ENCODE measurements at regions not wholly inside any gene's neighbourhood (a gene's known extent, or its start where the extent isn't known, plus 50 kb on each side); places are given as distances from the start of the nearest gene placed in this dataset.

DNA sequence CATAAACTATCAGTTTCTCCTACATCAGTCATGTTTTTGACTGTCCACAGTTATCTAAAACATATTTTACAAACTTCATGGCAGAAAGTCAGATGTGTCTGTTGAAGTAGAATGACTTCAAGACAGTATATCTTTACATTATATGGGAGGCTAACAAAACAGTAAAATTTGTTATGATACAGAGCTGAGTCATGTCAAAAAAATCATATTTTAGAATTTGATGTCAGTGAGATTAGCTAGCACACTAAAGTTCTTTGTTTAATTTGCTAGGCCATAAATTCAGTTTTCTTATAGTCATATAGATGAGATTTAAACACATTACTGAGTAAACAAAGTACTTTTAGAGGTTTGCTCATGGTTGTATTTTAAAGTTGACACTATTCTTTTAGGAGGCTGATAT lies 80.3 kb upstream of the IGSF10 start:
- Mint-ChIP-seq H3K36me3 (ENCODE audit: low read depth) (no peaks in the 10 kb centered on the region), H3K27ac (ENCODE audit: unreplicated experiment) (no peak overlapping the region), H3K4me3 (ENCODE audit: unreplicated experiment) (no peak overlapping the region), H3K4me1 (ENCODE audit: low read depth) (peaks cover 50% of the 10 kb centered on the region), H3K27me3 (ENCODE audit: low read depth) (no peaks in the 10 kb centered on the region), H3K9me3 (ENCODE audit: low read depth) (no peaks in the 10 kb centered on the region)
- TF ChIP-seq, protein P1, sequence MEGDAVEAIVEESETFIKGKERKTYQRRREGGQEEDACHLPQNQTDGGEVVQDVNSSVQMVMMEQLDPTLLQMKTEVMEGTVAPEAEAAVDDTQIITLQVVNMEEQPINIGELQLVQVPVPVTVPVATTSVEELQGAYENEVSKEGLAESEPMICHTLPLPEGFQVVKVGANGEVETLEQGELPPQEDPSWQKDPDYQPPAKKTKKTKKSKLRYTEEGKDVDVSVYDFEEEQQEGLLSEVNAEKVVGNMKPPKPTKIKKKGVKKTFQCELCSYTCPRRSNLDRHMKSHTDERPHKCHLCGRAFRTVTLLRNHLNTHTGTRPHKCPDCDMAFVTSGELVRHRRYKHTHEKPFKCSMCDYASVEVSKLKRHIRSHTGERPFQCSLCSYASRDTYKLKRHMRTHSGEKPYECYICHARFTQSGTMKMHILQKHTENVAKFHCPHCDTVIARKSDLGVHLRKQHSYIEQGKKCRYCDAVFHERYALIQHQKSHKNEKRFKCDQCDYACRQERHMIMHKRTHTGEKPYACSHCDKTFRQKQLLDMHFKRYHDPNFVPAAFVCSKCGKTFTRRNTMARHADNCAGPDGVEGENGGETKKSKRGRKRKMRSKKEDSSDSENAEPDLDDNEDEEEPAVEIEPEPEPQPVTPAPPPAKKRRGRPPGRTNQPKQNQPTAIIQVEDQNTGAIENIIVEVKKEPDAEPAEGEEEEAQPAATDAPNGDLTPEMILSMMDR (IDR thresholded peaks at IDR 0.05) = no peak
- no peak for DNase-seq (ENCODE audit: low spot score)

DNA sequence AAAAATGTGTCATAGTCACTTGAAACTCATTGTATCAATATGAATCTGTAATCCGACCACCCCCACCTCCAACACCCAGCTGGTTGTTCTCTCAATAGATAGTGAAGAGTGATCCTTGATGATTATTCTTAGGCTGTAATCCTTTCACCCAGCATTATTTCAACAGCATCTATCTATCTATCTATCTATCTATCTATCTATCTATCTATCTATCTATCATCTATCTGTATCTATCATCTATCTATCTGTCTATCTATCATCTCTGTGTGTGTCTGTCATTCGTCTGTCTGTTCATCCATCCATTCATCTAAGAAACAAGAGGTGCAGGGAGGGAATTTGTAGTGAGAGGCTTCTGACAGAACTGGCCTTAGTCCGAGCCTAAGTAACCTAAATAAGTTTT lies 78.7 kb upstream of the IGSF10 start:
- TF ChIP-seq, protein P1 (IDR thresholded peaks at IDR 0.05) = no peak

GRCh38 chr3:151538456-151539393 lies 77.9 kb upstream of the IGSF10 start:
- no peaks in the 10 kb centered on the region for H3K9me3 Mint-ChIP-seq (ENCODE audit: low read depth)
- no peak overlapping the region for H3K27ac Mint-ChIP-seq (ENCODE audit: unreplicated experiment)
- no peak for DNase-seq (ENCODE audit: low spot score)
- peaks cover 41% of the 10 kb centered on the region for H3K4me1 Mint-ChIP-seq (ENCODE audit: low read depth)
- H3K4me3 Mint-ChIP-seq (ENCODE audit: unreplicated experiment) = no peak overlapping the region
- TF ChIP-seq, protein P1 (IDR thresholded peaks at IDR 0.05) = no peak
- no peaks in the 10 kb centered on the region for H3K27me3 Mint-ChIP-seq (ENCODE audit: low read depth)
- H3K36me3 Mint-ChIP-seq (ENCODE audit: low read depth) = no peaks in the 10 kb centered on the region

More for the DNA sequence above, 78.7 kb upstream of the IGSF10 start:
- Mint-ChIP-seq H3K27ac (ENCODE audit: unreplicated experiment) (no peak overlapping the region), H3K27me3 (ENCODE audit: low read depth) (no peaks in the 10 kb centered on the region), H3K36me3 (ENCODE audit: low read depth) (no peaks in the 10 kb centered on the region), H3K4me3 (ENCODE audit: unreplicated experiment) (no peak overlapping the region), H3K9me3 (ENCODE audit: low read depth) (no peaks in the 10 kb centered on the region), H3K4me1 (ENCODE audit: low read depth) (peaks cover 47% of the 10 kb centered on the region)
- no peak for DNase-seq (ENCODE audit: low spot score)

DNA sequence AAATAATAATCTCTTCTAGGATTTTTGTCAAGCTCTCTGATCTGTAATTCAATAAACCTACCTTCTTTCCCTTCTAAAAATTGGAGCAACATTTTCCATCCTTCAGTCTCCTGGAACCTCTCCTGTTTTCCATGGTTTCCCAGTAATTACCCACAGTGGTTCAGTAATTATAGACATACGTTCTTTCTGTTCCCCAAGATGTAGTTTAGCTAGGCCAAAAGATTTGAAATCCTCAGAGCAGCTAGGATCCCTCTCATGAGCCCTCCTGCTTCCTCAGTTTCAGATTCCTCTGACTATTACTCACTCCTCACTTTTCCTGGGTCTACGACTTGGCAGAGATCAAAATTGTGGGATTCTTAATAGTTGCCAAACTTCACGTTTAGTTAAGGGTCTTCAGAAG lies 76.9 kb upstream of the IGSF10 start:
- Mint-ChIP-seq H3K27ac (ENCODE audit: unreplicated experiment) (peak overlapping the region; percentile 72), H3K9me3 (ENCODE audit: low read depth) (peaks cover 5% of the 10 kb centered on the region), H3K4me3 (ENCODE audit: unreplicated experiment) (no peak overlapping the region), H3K27me3 (ENCODE audit: low read depth) (no peaks in the 10 kb centered on the region), H3K4me1 (ENCODE audit: low read depth) (peaks cover 41% of the 10 kb centered on the region), H3K36me3 (ENCODE audit: low read depth) (no peaks in the 10 kb centered on the region)
- no peak for DNase-seq (ENCODE audit: low spot score)
- TF ChIP-seq, protein P1 (IDR thresholded peaks at IDR 0.05) = no peak

DNA sequence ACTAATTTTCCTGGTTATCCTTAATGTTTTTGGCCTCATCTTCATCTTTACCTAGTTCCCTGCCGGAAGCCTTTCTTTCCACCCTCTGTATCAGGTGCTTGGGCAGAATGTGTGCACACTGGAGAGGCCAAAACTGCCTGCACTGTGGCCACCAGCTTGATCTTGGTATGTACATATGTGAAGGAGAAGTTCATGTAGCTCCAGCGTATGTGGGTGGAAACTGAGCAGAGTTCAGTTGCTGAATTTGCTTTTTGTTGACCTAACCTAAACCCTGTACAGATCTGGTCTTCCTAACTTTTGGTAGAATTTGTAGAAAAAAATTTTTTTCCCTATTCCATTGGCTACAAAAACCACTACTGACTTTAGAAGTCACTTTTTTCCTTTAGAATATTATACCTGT lies 65.9 kb upstream of the IGSF10 start:
- Mint-ChIP-seq H3K27ac (ENCODE audit: unreplicated experiment) (no peak overlapping the region), H3K4me3 (ENCODE audit: unreplicated experiment) (no peak overlapping the region)

More for the DNA sequence above, 65.9 kb upstream of the IGSF10 start:
- peaks cover 2% of the 10 kb centered on the region for H3K36me3 Mint-ChIP-seq (ENCODE audit: low read depth)
- H3K4me1 Mint-ChIP-seq (ENCODE audit: low read depth) = peaks cover 3% of the 10 kb centered on the region
- peaks cover 7% of the 10 kb centered on the region for H3K9me3 Mint-ChIP-seq (ENCODE audit: low read depth)
- TF ChIP-seq, protein P1 (IDR thresholded peaks at IDR 0.05) = no peak
- no peak for DNase-seq (ENCODE audit: low spot score)
- no peaks in the 10 kb centered on the region for H3K27me3 Mint-ChIP-seq (ENCODE audit: low read depth)
